Fibroblast of skin of right quadriceps (primary cell): ENCODE measurements at regions not wholly inside any gene's neighbourhood (a gene's known extent, or its start where the extent isn't known, plus 50 kb on each side); places are given as distances from the start of the nearest gene placed in this dataset.
"Not testable (repeated sequence)": the region's sequence is repeated elsewhere in the genome, so short reads cannot be mapped to it uniquely, and the experiment has no call there.

ENCODE experiments used
- DNase-seq: peaks from one replicate; pipeline ENCODE4 v3.0.0-alpha.2; 2013

- no peak for DNase-seq
These were observed 573.5 kb downstream of the ANKRD50 start for GRCh38 chr4:124139044-124139443.

GRCh38 chr4:124143632-124144031 lies 568.9 kb downstream of the ANKRD50 start:
- no peak for DNase-seq

- DNase-seq, result no peak
These were observed 568.3 kb downstream of the ANKRD50 start for GRCh38 chr4:124144238-124144654.

GRCh38 chr4:124146068-124146467 lies 566.5 kb downstream of the ANKRD50 start:
- no peak for DNase-seq

GRCh38 chr4:124151031-124151430 lies 561.5 kb downstream of the ANKRD50 start:
- no peak for DNase-seq

- peak; percentile 35 for DNase-seq
These were observed 560.4 kb downstream of the ANKRD50 start for GRCh38 chr4:124152132-124152531.

GRCh38 chr4:124155239-124155638 lies 557.3 kb downstream of the ANKRD50 start:
- no peak for DNase-seq

- DNase-seq, result no peak
These were observed 555.0 kb downstream of the ANKRD50 start for GRCh38 chr4:124157396-124158083.

- no peak for DNase-seq
These were observed 549.1 kb downstream of the ANKRD50 start for GRCh38 chr4:124163401-124163800.

- no peak for DNase-seq
These were observed 544.9 kb downstream of the ANKRD50 start for GRCh38 chr4:124167602-124168001.

GRCh38 chr4:124169524-124169923 lies 543.0 kb downstream of the ANKRD50 start:
- not testable (repeated sequence) for DNase-seq

- DNase-seq, result peak; percentile 45
These were observed 538.6 kb downstream of the ANKRD50 start for GRCh38 chr4:124173912-124174311.

- DNase-seq, result peak; percentile 71
These were observed 534.7 kb downstream of the ANKRD50 start for GRCh38 chr4:124177647-124178425.

- DNase-seq, result no peak
These were observed 534.0 kb downstream of the ANKRD50 start for GRCh38 chr4:124178449-124179021.

- no peak for DNase-seq
These were observed 532.9 kb downstream of the ANKRD50 start for GRCh38 chr4:124179506-124180186.

GRCh38 chr4:124181039-124181438 lies 531.5 kb downstream of the ANKRD50 start:
- DNase-seq, result no peak

- no peak for DNase-seq
These were observed 529.3 kb downstream of the ANKRD50 start for GRCh38 chr4:124183231-124183630.

- DNase-seq, result peak; percentile 58
These were observed 528.6 kb downstream of the ANKRD50 start for GRCh38 chr4:124183926-124184325.

GRCh38 chr4:124184792-124185191 lies 527.7 kb downstream of the ANKRD50 start:
- no peak for DNase-seq

GRCh38 chr4:124188595-124188994 lies 523.9 kb downstream of the ANKRD50 start:
- no peak for DNase-seq

- DNase-seq, result no peak
These were observed 523.0 kb downstream of the ANKRD50 start for GRCh38 chr4:124189545-124189944.

GRCh38 chr4:124191329-124191728 lies 521.2 kb downstream of the ANKRD50 start:
- DNase-seq, result no peak

- DNase-seq, result no peak
These were observed 520.0 kb downstream of the ANKRD50 start for GRCh38 chr4:124192544-124192943.
